Esophagus squamous epithelium (tissue), 5 donors: ENCODE measurements at regions not wholly inside any gene's neighbourhood (a gene's known extent, or its start where the extent isn't known, plus 50 kb on each side); places are given as distances from the start of the nearest gene placed in this dataset.

Experiments
- DNase-seq: peaks from one replicate; lab custom pipeline; 2025; lab: John Stamatoyannopoulos, UW
- H3K27ac ChIP-seq, 4 donors: fragments of 200-600 bp; sonication (generic); one replicate each; pipeline ENCODE4 v1.5.1; 2016 to 2019; ENCODE audit warnings: mild to moderate bottlenecking in 1 of 4
- H3K27me3 ChIP-seq, 4 donors: fragments of 200-600 bp; sonication (generic); 1 replicate in 3 of 4; 2 replicates in 1 of 4; pipeline versions ENCODE4 v1.5.1 to v1.6.0; 2017 to 2021; ENCODE audit warnings: antibody characterized with exemption in 1 of 4
- H3K36me3 ChIP-seq, 3 donors: fragments of 200-600 bp; sonication (generic); one replicate each; pipeline ENCODE4 v1.5.1; 2016 to 2019
- H3K4me1 ChIP-seq, 3 donors: fragments of 200-600 bp; sonication (generic); one replicate each; pipeline ENCODE4 v1.5.1; 2017 to 2019
- H3K4me3 ChIP-seq, 4 donors: fragments of 200-600 bp; sonication (generic); 1 replicate in 3 of 4; 2 replicates in 1 of 4; pipeline ENCODE4 v1.5.1; 2016 to 2019; ENCODE audit warnings: mild to moderate bottlenecking in 2 of 4, moderate library complexity in 1 of 4
- H3K9me3 ChIP-seq, 3 donors: fragments of 200-600 bp; sonication (generic); one replicate each; pipeline ENCODE4 v1.5.1; 2016 to 2019
- CTCF ChIP-seq, 6 experiments: fragments of 450-650 bp in 4 of 6; fragments of 200-600 bp in 2 of 6; sonication (generic) in 2 of 6; IDR thresholded peaks; one replicate each; pipeline ENCODE4 v1.5.1; 2016 to 2019; ENCODE audit warnings: antibody characterized with exemption in 6 of 6, mild to moderate bottlenecking in 4 of 6, moderate library complexity in 4 of 6
- POLR2A ChIP-seq, 4 donors: fragments of 450-650 bp; IDR thresholded peaks; one replicate each; pipeline ENCODE4 v1.6.1; 2017; ENCODE audit warnings: antibody characterized with exemption in 4 of 4, mild to moderate bottlenecking in 4 of 4, moderate library complexity in 3 of 4
- WGBS, 2 donors: methylation state at CpG; one replicate each; pipeline ENCODE4 v1.1.5; 2018; 5-methylcytosine and 5-hydroxymethylcytosine counted together
- intact Hi-C: fragments of 100-400 bp; cut with DNase I; formaldehyde crosslinking; loops from one replicate; pipeline ENCODE4 v1.15.0; 2022
- donor health status: DM: yes; HTN: yes; CAD: no.

GRCh38 chr1:217921126-217921904, 290.2 kb downstream of the SPATA17 start:
- WGBS, 2 donors = 63 to 64% methylated on average over 6 to 7 of the region's 7 CpGs
- TF ChIP-seq POLR2A (IDR thresholded peaks at IDR 0.05) (no peak), CTCF (IDR thresholded peaks at IDR 0.05) (no peak)
- no peak for DNase-seq

GRCh38 chr1:217924924-217925323, 293.8 kb downstream of the SPATA17 start:
- Histone ChIP-seq H3K36me3 (no peaks in the 10 kb centered on the region), H3K4me3 (no peak overlapping the region), H3K27ac (no peak overlapping the region), H3K4me1 (no peaks in the 10 kb centered on the region), H3K9me3 (no peaks in the 10 kb centered on the region), H3K27me3 (peaks cover 0 to 17% (median 0%) of the 10 kb centered on the region in 4 donors)
- DNase-seq = no peak
- TF ChIP-seq POLR2A (IDR thresholded peaks at IDR 0.05) (no peak), CTCF (IDR thresholded peaks at IDR 0.05) (no peak)
- WGBS, 2 donors = 24 to 38% methylated on average over 13 to 21 of the region's 36 CpGs
- intact Hi-C loops = no loop called here

More at GRCh38 chr1:217921126-217921904, 290.2 kb downstream of the SPATA17 start:
- intact Hi-C loops = no loop called here
- no peak overlapping the region for H3K4me3 ChIP-seq
- no peaks in the 10 kb centered on the region for H3K36me3 ChIP-seq
- H3K27ac ChIP-seq = no peak overlapping the region
- peaks cover 0 to 12% (median 0%) of the 10 kb centered on the region in 4 donors for H3K27me3 ChIP-seq
- H3K9me3 ChIP-seq = no peaks in the 10 kb centered on the region
- H3K4me1 ChIP-seq = no peaks in the 10 kb centered on the region

- no peaks in the 10 kb centered on the region for H3K4me1 ChIP-seq
- TF ChIP-seq POLR2A (IDR thresholded peaks at IDR 0.05) (no peak), CTCF (IDR thresholded peaks at IDR 0.05) (no peak)
- H3K36me3 ChIP-seq = no peaks in the 10 kb centered on the region
- DNase-seq = no peak
- H3K27ac ChIP-seq = no peak overlapping the region
- H3K27me3 ChIP-seq = peaks cover 0 to 16% (median 0%) of the 10 kb centered on the region in 4 donors
- H3K4me3 ChIP-seq = no peak overlapping the region
- H3K9me3 ChIP-seq = no peaks in the 10 kb centered on the region
- intact Hi-C loops = no loop called here
- 57 to 62% methylated on average over 10 of the region's 10 CpGs for WGBS, 2 donors
Observed at GRCh38 chr1:217929213-217929885, 298.2 kb downstream of the SPATA17 start.

- H3K4me3 ChIP-seq = no peak overlapping the region
- TF ChIP-seq CTCF (IDR thresholded peaks at IDR 0.05) = no peak
- TF ChIP-seq POLR2A (IDR thresholded peaks at IDR 0.05) = no peak
- WGBS, 2 donors = 61 to 76% methylated on average over 5 of the region's 5 CpGs
- H3K4me1 ChIP-seq = no peaks in the 10 kb centered on the region
- H3K9me3 ChIP-seq = no peaks in the 10 kb centered on the region
- no peaks in the 10 kb centered on the region for H3K27me3 ChIP-seq
- DNase-seq = no peak
- H3K27ac ChIP-seq = no peak overlapping the region
- intact Hi-C loops = no loop called here
- H3K36me3 ChIP-seq = no peaks in the 10 kb centered on the region
Observed at GRCh38 chr1:217943361-217943760, 312.2 kb downstream of the SPATA17 start.

DNA sequence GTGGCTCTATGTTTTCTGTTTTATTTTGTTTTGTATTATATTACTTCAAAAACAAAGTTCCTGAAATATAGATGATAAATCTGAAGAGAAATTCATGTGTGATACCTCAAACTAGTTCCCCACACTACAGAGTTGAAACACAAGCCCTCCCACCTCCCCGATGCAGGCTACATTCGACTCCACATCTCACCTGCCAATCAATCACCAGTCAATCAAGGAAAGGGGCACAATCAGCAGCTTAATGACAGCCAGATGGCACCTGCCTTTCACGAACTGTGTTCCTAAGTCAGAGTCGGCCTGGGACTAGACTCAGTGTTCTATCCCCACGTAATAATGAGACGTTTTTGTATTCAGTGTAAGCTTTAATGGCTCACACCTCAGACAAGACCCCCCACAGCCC, 313.4 kb downstream of the SPATA17 start:
- H3K4me3 ChIP-seq = no peak overlapping the region
- 45 to 60% methylated on average over 6 of the region's 6 CpGs for WGBS, 2 donors
- H3K9me3 ChIP-seq = no peaks in the 10 kb centered on the region
- no peaks in the 10 kb centered on the region for H3K27me3 ChIP-seq
- no peaks in the 10 kb centered on the region for H3K4me1 ChIP-seq
- intact Hi-C loops = no loop called here
- no peak overlapping the region for H3K27ac ChIP-seq
- H3K36me3 ChIP-seq = no peaks in the 10 kb centered on the region
- no peak for DNase-seq
- no peak for TF ChIP-seq POLR2A (IDR thresholded peaks at IDR 0.05)
- no peak for TF ChIP-seq CTCF (IDR thresholded peaks at IDR 0.05)
